ENCODE measurements at regions not wholly inside any gene's neighbourhood (a gene's known extent, or its start where the extent isn't known, plus 50 kb on each side); places are given as distances from the start of the nearest gene placed in this dataset.
"Not testable (repeated sequence)": the region's sequence is repeated elsewhere in the genome, so short reads cannot be mapped to it uniquely, and the experiment has no call there.

- DNase-seq (ENCODE audit: low read depth) = no peak
These were observed 153.9 kb downstream of the KCNJ2 start for GRCh38 chr17:70323269-70323668.

- no peak for DNase-seq (ENCODE audit: low read depth)
These were observed 154.7 kb downstream of the KCNJ2 start for GRCh38 chr17:70324031-70324430.

- DNase-seq (ENCODE audit: low read depth) = no peak
These were observed 157.9 kb downstream of the KCNJ2 start for GRCh38 chr17:70327279-70327678.

- DNase-seq (ENCODE audit: low read depth) = no peak
These were observed 158.4 kb downstream of the KCNJ2 start for GRCh38 chr17:70327723-70328122.

GRCh38 chr17:70329721-70330120, 160.4 kb downstream of the KCNJ2 start:
- DNase-seq (ENCODE audit: low read depth) = no peak

- DNase-seq (ENCODE audit: low read depth) = not testable (repeated sequence)
These were observed 161.7 kb downstream of the KCNJ2 start for GRCh38 chr17:70331066-70331465.

- DNase-seq (ENCODE audit: low read depth) = no peak
These were observed 163.3 kb downstream of the KCNJ2 start for GRCh38 chr17:70332356-70333210.

- no peak for DNase-seq (ENCODE audit: low read depth)
These were observed 167.1 kb downstream of the KCNJ2 start for GRCh38 chr17:70336411-70336810.

GRCh38 chr17:70338946-70339354, 169.6 kb downstream of the KCNJ2 start:
- DNase-seq (ENCODE audit: low read depth) = no peak

- DNase-seq (ENCODE audit: low read depth) = no peak
These were observed 173.8 kb downstream of the KCNJ2 start for GRCh38 chr17:70343114-70343513.

- no peak for DNase-seq (ENCODE audit: low read depth)
These were observed 175.2 kb downstream of the KCNJ2 start for GRCh38 chr17:70344386-70345060.

- DNase-seq (ENCODE audit: low read depth) = no peak
These were observed 175.7 kb downstream of the KCNJ2 start for GRCh38 chr17:70345061-70345460.

GRCh38 chr17:70352834-70353233, 183.5 kb downstream of the KCNJ2 start:
- no peak for DNase-seq (ENCODE audit: low read depth)

GRCh38 chr17:70353408-70354092, 184.2 kb downstream of the KCNJ2 start:
- DNase-seq (ENCODE audit: low read depth) = no peak

- no peak for DNase-seq (ENCODE audit: low read depth)
These were observed 185.9 kb downstream of the KCNJ2 start for GRCh38 chr17:70355185-70355584.

GRCh38 chr17:70357190-70357589, 187.9 kb downstream of the KCNJ2 start:
- no peak for DNase-seq (ENCODE audit: low read depth)

GRCh38 chr17:70365091-70365583, 195.8 kb downstream of the KCNJ2 start:
- no peak for DNase-seq (ENCODE audit: low read depth)

GRCh38 chr17:70366386-70366785, 197.1 kb downstream of the KCNJ2 start:
- no peak for DNase-seq (ENCODE audit: low read depth)

- DNase-seq (ENCODE audit: low read depth) = no peak
These were observed 198.7 kb downstream of the KCNJ2 start for GRCh38 chr17:70368011-70368410.

- DNase-seq (ENCODE audit: low read depth) = no peak
These were observed 200.1 kb downstream of the KCNJ2 start for GRCh38 chr17:70369391-70369790.

GRCh38 chr17:70370816-70371215, 201.5 kb downstream of the KCNJ2 start:
- DNase-seq (ENCODE audit: low read depth) = no peak

- DNase-seq (ENCODE audit: low read depth) = no peak
These were observed 204.0 kb downstream of the KCNJ2 start for GRCh38 chr17:70373369-70373768.

GRCh38 chr17:70374496-70374895, 205.2 kb downstream of the KCNJ2 start:
- DNase-seq (ENCODE audit: low read depth) = no peak
